Neural progenitor cell (in vitro differentiated cells): ENCODE measurements at regions not wholly inside any gene's neighbourhood (a gene's known extent, or its start where the extent isn't known, plus 50 kb on each side); places are given as distances from the start of the nearest gene placed in this dataset.
"Not testable (repeated sequence)": the region's sequence is repeated elsewhere in the genome, so short reads cannot be mapped to it uniquely, and the experiment has no call there.

Source experiments
- CTCF ChIP-seq: fragments of 200-600 bp; sonication (generic); IDR thresholded peaks from 2 replicates; pipeline ENCODE4 v1.5.1; 2017; ENCODE audit warnings: antibody characterized with exemption, mild to moderate bottlenecking
- EZH2 ChIP-seq: fragments of 200-600 bp; sonication (generic); IDR thresholded peaks from 2 replicates; pipeline ENCODE4 v1.6.1; 2017; ENCODE audit warnings: antibody characterized with exemption, mild to moderate bottlenecking, moderate library complexity
- EZH2phosphoT487 ChIP-seq: fragments of 200-600 bp; sonication (generic); IDR thresholded peaks from 2 replicates; pipeline ENCODE4 v1.6.1; 2017; ENCODE audit warnings: antibody characterized with exemption

GRCh38 chr7:29696402-29696801 is 109.9 kb upstream of the WIPF3 start:
- TF ChIP-seq CTCF, EZH2, EZH2phosphoT487: not testable (repeated sequence)
